A549 (cell line): ENCODE measurements at regions not wholly inside any gene's neighbourhood (a gene's known extent, or its start where the extent isn't known, plus 50 kb on each side); places are given as distances from the start of the nearest gene placed in this dataset.
A peak's percentile ranks its signal among the peaks of the same experiment; 100 is the strongest.

Experiments used
- ATAC-seq, 2 experiments: fragments of 200-7000 bp in 1 of 2; fragments of >200 bp in 1 of 2; cut with Nextera tagmentation in 1 of 2; cut with Tn5 transposase in 1 of 2; 3 replicates each; pipeline versions ENCODE4 v1.8.0 to v1.9.1; 2018 to 2020; ENCODE audit warnings: mild to moderate bottlenecking in 1 of 2, moderate library complexity in 1 of 2
- CTCF ChIA-PET: fragments of 300-600 bp; sonication (Branson Sonifier 250); formaldehyde crosslinking; extraction: SDS; loops from one replicate; lab custom pipeline; 2021; ENCODE audit warnings: antibody characterized with exemption, inconsistent platforms; lab: Yijun Ruan, JAX
- POLR2A ChIA-PET: fragments of 350-600 bp; formaldehyde crosslinking; extraction: SDS; loops from one replicate; lab custom pipeline; 2021; ENCODE audit warnings: antibody characterized with exemption, inconsistent platforms; lab: Yijun Ruan, JAX
- DNase-seq, 2 experiments: peaks; one replicate each; pipeline versions ENCODE4 v3.0.0 to v3.0.0-alpha.2; 2011 to 2016; ENCODE audit warnings: low read depth in 1 of 2, low spot score in 1 of 2
- FAIRE-seq: peaks from 2 replicates; lab custom pipeline; 2011; peaks lifted over from hg19 to GRCh38; lab: Jason Lieb, UNC
- H3K27ac ChIP-seq, 2 experiments: fragments of >200 bp; sonication (Bioruptor Twin); formaldehyde crosslinking; 3 replicates each; pipeline ENCODE4 v1.5.1; 2016 to 2017
- H3K4me1 ChIP-seq: fragments of >200 bp; sonication (Bioruptor Twin); formaldehyde crosslinking; 3 replicates; pipeline ENCODE4 v1.6.1; 2016
- H3K4me2 ChIP-seq: fragments of >200 bp; sonication (Bioruptor Twin); formaldehyde crosslinking; 3 replicates; pipeline ENCODE4 v1.6.1; 2016
- H3K4me3 ChIP-seq: fragments of >200 bp; sonication (Bioruptor Twin); formaldehyde crosslinking; 3 replicates; pipeline ENCODE4 v1.5.1; 2016
- H3K9me3 ChIP-seq: fragments of >200 bp; sonication (Bioruptor Twin); formaldehyde crosslinking; 3 replicates; pipeline ENCODE4 v1.6.1; 2016
- BCL3 ChIP-seq: fragments of >200 bp; sonication (Bioruptor Twin); formaldehyde crosslinking; IDR thresholded peaks from 3 replicates; pipeline ENCODE4 v1.6.1; 2016
- CBX2 ChIP-seq: fragments of 200-600 bp; sonication (generic); IDR thresholded peaks from 2 replicates; pipeline ENCODE4 v1.6.1; 2016; ENCODE audit warnings: low read depth, mild to moderate bottlenecking, borderline replicate concordance
- CBX8 ChIP-seq: fragments of 200-600 bp; sonication (generic); IDR thresholded peaks from 2 replicates; pipeline ENCODE4 v1.6.1; 2016
- CEBPB ChIP-seq, 2 experiments: fragments of >200 bp in 1 of 2; sonication (Bioruptor Twin) in 1 of 2; formaldehyde crosslinking in 1 of 2; IDR thresholded peaks; 2 replicates each; pipeline ENCODE4 v1.6.1; 2012 to 2016
- CHD2 ChIP-seq: fragments of 150-350 bp; IDR thresholded peaks from 2 replicates; pipeline ENCODE4 v1.6.1; 2014; ENCODE audit warnings: low read length; ENCODE audit not compliant: partially characterized antibody
- ESRRA ChIP-seq: fragments of 150-350 bp; IDR thresholded peaks from 2 replicates; pipeline ENCODE4 v1.6.1; 2014; ENCODE audit warnings: mild to moderate bottlenecking, low read length, borderline replicate concordance
- FOSB ChIP-seq: fragments of 250-450 bp; sonication (Bioruptor Pico); IDR thresholded peaks from 2 replicates; pipeline ENCODE4 v1.5.0; 2020; ENCODE audit warnings: mild to moderate bottlenecking, moderate library complexity
- FOSL2 ChIP-seq, 2 experiments: fragments of 450-650 bp in 1 of 2; fragments of >200 bp in 1 of 2; sonication (Bioruptor Twin) in 1 of 2; formaldehyde crosslinking; IDR thresholded peaks; 2 replicates each; pipeline versions ENCODE4 v1.5.0 to v1.6.1; 2016 to 2020; ENCODE audit warnings: mild to moderate bottlenecking in 1 of 2, moderate library complexity in 1 of 2
- FOXS1 ChIP-seq: fragments of 250-450 bp; sonication (Bioruptor Pico); IDR thresholded peaks from 2 replicates; pipeline ENCODE4 v1.5.0; 2020; ENCODE audit warnings: mild to moderate bottlenecking, moderate library complexity
- GATA3 ChIP-seq: IDR thresholded peaks from 2 replicates; pipeline ENCODE4 v1.6.1; 2012; ENCODE audit warnings: borderline replicate concordance
- HDAC2 ChIP-seq: fragments of 200-600 bp; sonication (generic); IDR thresholded peaks from 2 replicates; pipeline ENCODE4 v1.6.1; 2016
- HOXA7 ChIP-seq: fragments of 250-450 bp; sonication (Bioruptor Pico); IDR thresholded peaks from 2 replicates; pipeline ENCODE4 v1.5.0; 2020; ENCODE audit warnings: mild to moderate bottlenecking, moderate library complexity
- HOXB13 ChIP-seq: fragments of 250-450 bp; sonication (Bioruptor Pico); IDR thresholded peaks from 2 replicates; pipeline ENCODE4 v1.5.0; 2020; ENCODE audit warnings: low read depth, mild to moderate bottlenecking, moderate library complexity
- JUN ChIP-seq, 2 experiments: fragments of >200 bp; sonication (Bioruptor Twin); formaldehyde crosslinking; IDR thresholded peaks; 2 replicates in 1 of 2; 3 replicates in 1 of 2; pipeline ENCODE4 v1.6.1; 2016 to 2017
- POLR2AphosphoS2 ChIP-seq: conservative IDR thresholded peaks from 2 replicates; pipeline ENCODE4 v1.6.1; 2012; ENCODE audit warnings: low read length, improper control_type of control experiment, inconsistent platforms
- RAD21 ChIP-seq, 2 experiments: fragments of >200 bp in 1 of 2; sonication (Bioruptor Twin) in 1 of 2; formaldehyde crosslinking in 1 of 2; IDR thresholded peaks in 1 of 2; conservative IDR thresholded peaks in 1 of 2; 2 replicates in 1 of 2; 3 replicates in 1 of 2; pipeline ENCODE4 v1.6.1; 2012 to 2018; ENCODE audit warnings: inconsistent platforms in 1 of 2
- RCOR1 ChIP-seq: fragments of 150-350 bp; IDR thresholded peaks from 2 replicates; pipeline ENCODE4 v1.6.1; 2014; ENCODE audit warnings: antibody characterized with exemption, low read length, low read depth
- ZC3H11A ChIP-seq: fragments of 450-650 bp; IDR thresholded peaks from 2 replicates; pipeline ENCODE4 v1.6.1; 2014; ENCODE audit warnings: antibody characterized with exemption, mild to moderate bottlenecking
- ZFP36 ChIP-seq: fragments of 450-650 bp; IDR thresholded peaks from 2 replicates; pipeline ENCODE4 v1.6.1; 2014; ENCODE audit warnings: borderline replicate concordance; ENCODE audit not compliant: partially characterized antibody
- ZNF302 ChIP-seq: fragments of 250-450 bp; sonication (Bioruptor Pico); IDR thresholded peaks from 2 replicates; pipeline ENCODE4 v1.9.0; 2021; ENCODE audit warnings: inconsistent platforms, mild to moderate bottlenecking, moderate library complexity
- WGBS: methylation state at CpG from one replicate; pipeline ENCODE4 v1.1.6; 2017; ENCODE audit errors: missing lambda C conversion rate; 5-methylcytosine and 5-hydroxymethylcytosine counted together
- TF ChIP-seq, protein P1 (sequence below): fragments of >200 bp; sonication (Bioruptor Twin); formaldehyde crosslinking; IDR thresholded peaks from 3 replicates; pipeline ENCODE4 v1.5.1; 2016
- TF ChIP-seq, protein P2 (sequence below): IDR thresholded peaks from 2 replicates; pipeline ENCODE4 v1.6.1; 2012
- TF ChIP-seq, protein P3 (sequence below): IDR thresholded peaks from 2 replicates; pipeline ENCODE4 v1.6.1; 2012
- TF ChIP-seq, protein P4 (sequence below): fragments of >200 bp; sonication (Bioruptor Twin); formaldehyde crosslinking; IDR thresholded peaks from 2 replicates; pipeline ENCODE4 v1.6.1; 2016

DNA sequence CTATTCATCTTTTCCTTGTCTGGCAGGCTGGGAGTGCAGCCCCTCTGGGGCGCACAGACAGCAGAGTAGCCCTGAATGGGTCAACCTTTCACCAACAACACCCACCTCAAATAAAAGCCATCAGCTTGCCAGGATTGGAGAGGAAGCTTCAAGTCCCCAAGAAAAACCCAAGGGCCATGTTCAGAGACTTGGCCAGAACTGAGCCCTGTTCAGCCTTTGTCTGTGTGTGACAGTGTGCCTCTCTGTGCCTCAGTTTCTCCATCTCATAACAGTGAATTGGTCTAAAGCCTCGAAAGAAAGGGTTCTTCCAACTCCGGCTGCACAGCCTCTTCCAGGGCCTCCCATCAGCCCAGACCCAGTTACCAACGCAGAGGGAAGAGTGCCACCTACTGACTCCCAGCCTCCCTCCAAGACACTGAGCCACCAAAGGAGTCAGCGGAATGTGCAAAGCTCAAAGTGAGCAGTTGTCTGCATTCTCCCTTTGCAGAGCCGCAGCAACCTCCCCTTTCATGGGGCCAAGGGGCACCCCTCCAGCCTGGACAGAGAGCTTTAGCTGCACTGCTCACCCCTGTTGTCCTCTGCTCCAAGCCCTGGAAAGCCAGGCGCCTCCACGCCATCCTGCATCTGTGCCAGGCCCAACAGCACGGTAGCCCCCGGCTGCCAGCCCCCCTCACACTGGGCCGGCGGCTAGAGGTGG, 82.7 kb upstream of the TOP1 start:
- ChIA-PET POLR2A (no interaction called here), CTCF (interaction anchor here (0.7 to 2.2 kb wide), 13 partner anchors 8 to 1896 kb away, joined by 3 to 13 read pairs (median 3); no protein-coding TSS in a partner anchor)
- Histone ChIP-seq H3K4me3 (no peak overlapping the region), H3K27ac (no peak overlapping the region), H3K9me3 (no peaks in the 10 kb centered on the region), H3K4me1 (no peaks in the 10 kb centered on the region), H3K4me2 (no peak overlapping the region)
- FAIRE-seq (no peak), DNase-seq (peak; percentile 40 to 59), ATAC-seq (peak; percentile 93 to 97)
- TF ChIP-seq HDAC2, result no peak
- peak; percentile 51 to 77 for TF ChIP-seq RAD21 (conservative IDR thresholded peaks at IDR 0.05 in 1 of 2, IDR thresholded peaks at IDR 0.05 in 1 of 2)
- TF ChIP-seq, protein P1, sequence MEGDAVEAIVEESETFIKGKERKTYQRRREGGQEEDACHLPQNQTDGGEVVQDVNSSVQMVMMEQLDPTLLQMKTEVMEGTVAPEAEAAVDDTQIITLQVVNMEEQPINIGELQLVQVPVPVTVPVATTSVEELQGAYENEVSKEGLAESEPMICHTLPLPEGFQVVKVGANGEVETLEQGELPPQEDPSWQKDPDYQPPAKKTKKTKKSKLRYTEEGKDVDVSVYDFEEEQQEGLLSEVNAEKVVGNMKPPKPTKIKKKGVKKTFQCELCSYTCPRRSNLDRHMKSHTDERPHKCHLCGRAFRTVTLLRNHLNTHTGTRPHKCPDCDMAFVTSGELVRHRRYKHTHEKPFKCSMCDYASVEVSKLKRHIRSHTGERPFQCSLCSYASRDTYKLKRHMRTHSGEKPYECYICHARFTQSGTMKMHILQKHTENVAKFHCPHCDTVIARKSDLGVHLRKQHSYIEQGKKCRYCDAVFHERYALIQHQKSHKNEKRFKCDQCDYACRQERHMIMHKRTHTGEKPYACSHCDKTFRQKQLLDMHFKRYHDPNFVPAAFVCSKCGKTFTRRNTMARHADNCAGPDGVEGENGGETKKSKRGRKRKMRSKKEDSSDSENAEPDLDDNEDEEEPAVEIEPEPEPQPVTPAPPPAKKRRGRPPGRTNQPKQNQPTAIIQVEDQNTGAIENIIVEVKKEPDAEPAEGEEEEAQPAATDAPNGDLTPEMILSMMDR, result peak; percentile 42
- 34% methylated on average over 10 of the region's 12 CpGs for WGBS

DNA sequence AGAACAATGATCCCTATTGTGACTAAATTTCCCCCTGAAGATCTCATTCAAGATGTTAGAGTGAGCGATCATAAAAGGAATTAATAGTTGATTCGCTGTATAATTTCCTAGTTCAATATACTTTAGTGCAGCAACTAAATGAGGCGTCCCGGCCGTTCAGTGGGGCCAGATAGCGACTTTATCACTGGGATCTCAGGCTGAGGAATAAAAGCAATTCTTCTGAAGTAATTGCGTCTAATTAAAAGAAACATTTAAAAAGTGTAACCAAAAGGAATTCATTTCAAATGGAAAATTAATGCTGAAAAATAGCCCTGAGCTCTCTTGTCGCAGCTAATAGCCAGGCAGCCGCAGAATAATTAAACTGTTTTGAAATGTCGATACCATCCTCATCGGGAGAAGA, 82.2 kb upstream of the TOP1 start:
- Histone ChIP-seq H3K27ac (no peak overlapping the region), H3K9me3 (no peaks in the 10 kb centered on the region), H3K4me3 (no peak overlapping the region), H3K4me2 (no peak overlapping the region), H3K4me1 (no peaks in the 10 kb centered on the region)
- FAIRE-seq (no peak), ATAC-seq (no peak), DNase-seq (no peak)
- TF ChIP-seq FOXS1 (no peak), ZFP36 (no peak), CHD2 (no peak), RCOR1 (no peak), HDAC2 (no peak), CBX8 (no peak), GATA3 (no peak), ZC3H11A (no peak), FOSL2 (IDR thresholded peaks at IDR 0.05) (no peak), FOSL2 (CRISPR knock-in tag; IDR thresholded peaks at IDR 0.05) (no peak), CEBPB (IDR thresholded peaks at IDR 0.05) (no peak), HOXA7 (no peak)
- TF ChIP-seq, protein P2, sequence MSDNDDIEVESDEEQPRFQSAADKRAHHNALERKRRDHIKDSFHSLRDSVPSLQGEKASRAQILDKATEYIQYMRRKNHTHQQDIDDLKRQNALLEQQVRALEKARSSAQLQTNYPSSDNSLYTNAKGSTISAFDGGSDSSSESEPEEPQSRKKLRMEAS, result no peak
- TF ChIP-seq, protein P3, sequence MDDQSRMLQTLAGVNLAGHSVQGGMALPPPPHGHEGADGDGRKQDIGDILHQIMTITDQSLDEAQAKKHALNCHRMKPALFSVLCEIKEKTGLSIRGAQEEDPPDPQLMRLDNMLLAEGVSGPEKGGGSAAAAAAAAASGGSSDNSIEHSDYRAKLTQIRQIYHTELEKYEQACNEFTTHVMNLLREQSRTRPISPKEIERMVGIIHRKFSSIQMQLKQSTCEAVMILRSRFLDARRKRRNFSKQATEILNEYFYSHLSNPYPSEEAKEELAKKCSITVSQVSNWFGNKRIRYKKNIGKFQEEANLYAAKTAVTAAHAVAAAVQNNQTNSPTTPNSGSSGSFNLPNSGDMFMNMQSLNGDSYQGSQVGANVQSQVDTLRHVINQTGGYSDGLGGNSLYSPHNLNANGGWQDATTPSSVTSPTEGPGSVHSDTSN, result no peak
- POLR2A ChIA-PET, result no interaction called here
- CTCF ChIA-PET, result interaction anchor here (0.7 to 2.2 kb wide), 11 partner anchors 7 to 1677 kb away, joined by 3 to 13 read pairs (median 4); no protein-coding TSS in a partner anchor
- WGBS, result 44% methylated on average over 11 of the region's 11 CpGs

DNA sequence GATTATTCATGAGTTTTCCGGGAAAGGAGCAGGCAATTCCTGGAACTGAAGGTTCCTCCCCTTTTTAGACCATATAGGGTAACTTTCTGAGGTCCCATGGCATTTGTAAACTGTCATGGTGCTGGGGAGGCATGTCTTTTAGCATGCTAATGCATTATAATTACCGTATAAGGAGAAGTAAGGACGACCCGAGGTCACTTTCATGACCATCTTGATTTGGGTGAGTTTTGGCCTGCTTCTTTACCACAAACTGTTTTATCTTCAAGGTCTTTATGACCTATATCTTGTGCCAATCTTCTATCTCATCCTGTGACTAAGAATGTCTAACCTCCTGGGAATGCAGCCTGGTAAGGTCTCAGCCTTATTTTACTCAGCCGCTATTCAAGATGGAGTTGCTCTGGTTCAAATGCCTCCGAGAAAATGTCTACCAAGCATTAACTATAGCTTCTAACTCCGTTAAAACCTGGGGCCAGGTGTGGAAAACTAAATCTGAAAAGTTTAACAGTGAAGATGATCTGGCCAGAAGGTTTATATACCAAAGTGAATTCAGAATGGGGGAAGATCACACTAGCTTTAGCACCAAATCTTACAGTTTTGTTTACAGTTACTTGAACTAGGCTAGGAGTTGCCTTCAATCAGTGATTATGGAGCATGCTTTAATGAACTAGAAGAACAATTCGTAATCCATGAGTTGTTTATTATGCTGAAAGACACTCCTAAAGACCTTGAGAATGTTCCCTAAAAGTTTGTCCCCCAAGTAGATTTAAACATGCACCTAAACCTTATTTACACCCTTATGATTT, 80.0 kb upstream of the TOP1 start:
- H3K4me2 ChIP-seq, result no peak overlapping the region
- no peak overlapping the region for H3K27ac ChIP-seq
- DNase-seq (no peak), ATAC-seq (no peak)
- POLR2A ChIA-PET, result no interaction called here
- TF ChIP-seq POLR2AphosphoS2, result no peak
- no peak for TF ChIP-seq ESRRA
- TF ChIP-seq ZNF302 (CRISPR knock-in tag), result no peak
- TF ChIP-seq HOXB13 (CRISPR knock-in tag), result no peak
- no peak for TF ChIP-seq JUN (IDR thresholded peaks at IDR 0.05)
- TF ChIP-seq, protein P2, result no peak
- no peak for TF ChIP-seq HDAC2
- TF ChIP-seq ZC3H11A, result no peak
- TF ChIP-seq BCL3, result no peak
- TF ChIP-seq HOXA7, result no peak
- no peak for TF ChIP-seq FOSB (CRISPR knock-in tag)
- TF ChIP-seq CBX2, result no peak
- TF ChIP-seq, protein P4, sequence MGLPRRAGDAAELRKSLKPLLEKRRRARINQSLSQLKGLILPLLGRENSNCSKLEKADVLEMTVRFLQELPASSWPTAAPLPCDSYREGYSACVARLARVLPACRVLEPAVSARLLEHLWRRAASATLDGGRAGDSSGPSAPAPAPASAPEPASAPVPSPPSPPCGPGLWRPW, result no peak
- TF ChIP-seq, all 56 proteins: peak for 0
- no peaks in the 10 kb centered on the region for H3K4me1 ChIP-seq
- H3K9me3 ChIP-seq, result no peaks in the 10 kb centered on the region
- 14% methylated on average over 8 of the region's 8 CpGs for WGBS
- CTCF ChIA-PET, result interaction anchor here (1.6 kb wide), 1 partner anchor 14 kb away, joined by 5 read pairs; no protein-coding TSS in a partner anchor
- FAIRE-seq, result no peak
- H3K4me3 ChIP-seq, result no peak overlapping the region
